ENCODE measurements at regions not wholly inside any gene's neighbourhood (a gene's known extent, or its start where the extent isn't known, plus 50 kb on each side); places are given as distances from the start of the nearest gene placed in this dataset.

DNA sequence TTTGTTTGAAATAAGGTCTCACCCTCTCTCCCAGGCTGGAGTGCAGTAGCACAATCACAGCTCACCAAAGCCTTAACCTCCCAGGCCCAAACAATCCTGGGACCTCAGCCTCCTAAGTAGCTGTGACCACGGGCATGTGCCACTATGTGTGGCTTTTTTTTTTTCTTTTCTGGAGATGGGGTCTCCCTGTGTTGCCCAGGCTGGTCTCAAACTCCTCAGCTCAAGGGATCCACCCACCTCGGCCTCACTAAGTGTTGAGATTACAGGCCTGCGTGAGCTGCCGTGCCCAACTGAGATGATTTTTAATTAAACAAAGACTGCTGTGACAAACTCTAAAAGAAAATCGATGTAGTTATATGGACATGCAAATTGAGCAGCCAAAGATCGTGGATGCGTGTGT is 768.4 kb upstream of the ADGRL2 start:
- ATAC-seq (replicated peaks in 1 of 2) (no peak), DNase-seq (no peak)
- Mint-ChIP-seq H3K27me3 (ENCODE audit: low read depth) (no peaks in the 10 kb centered on the region), H3K9me3 (peaks cover 9 to 13% of the 10 kb centered on the region in 2 donors), H3K4me3 (no peak overlapping the region), H3K27ac (no peak overlapping the region), H3K36me3 (ENCODE audit: insufficient read depth in 2 of 2) (peaks cover 0 to 2% of the 10 kb centered on the region in 2 donors), H3K4me1 (ENCODE audit: low read depth) (no peaks in the 10 kb centered on the region)

GRCh38 chr1:81030441-81030840 is 770.3 kb upstream of the ADGRL2 start:
- Mint-ChIP-seq H3K27me3 (ENCODE audit: low read depth) (no peaks in the 10 kb centered on the region), H3K27ac (no peak overlapping the region), H3K4me3 (no peak overlapping the region), H3K36me3 (ENCODE audit: insufficient read depth in 2 of 2) (peaks cover 0 to 2% of the 10 kb centered on the region in 2 donors), H3K4me1 (ENCODE audit: low read depth) (no peaks in the 10 kb centered on the region), H3K9me3 (peaks cover 6 to 8% of the 10 kb centered on the region in 2 donors)
- ATAC-seq (replicated peaks in 1 of 2), result no peak
- DNase-seq, result no peak

- H3K4me3 Mint-ChIP-seq, result no peak overlapping the region
- no peak overlapping the region for H3K27ac Mint-ChIP-seq
- H3K9me3 Mint-ChIP-seq, result peaks cover 4 to 6% of the 10 kb centered on the region in 2 donors
- no peak for ATAC-seq (replicated peaks in 1 of 2)
- no peaks in the 10 kb centered on the region for H3K27me3 Mint-ChIP-seq (ENCODE audit: low read depth)
- no peak for DNase-seq
- H3K4me1 Mint-ChIP-seq (ENCODE audit: low read depth), result no peaks in the 10 kb centered on the region
- no peaks in the 10 kb centered on the region for H3K36me3 Mint-ChIP-seq (ENCODE audit: insufficient read depth in 2 of 2)
These were observed 771.5 kb upstream of the ADGRL2 start for GRCh38 chr1:81029266-81029665.

DNA sequence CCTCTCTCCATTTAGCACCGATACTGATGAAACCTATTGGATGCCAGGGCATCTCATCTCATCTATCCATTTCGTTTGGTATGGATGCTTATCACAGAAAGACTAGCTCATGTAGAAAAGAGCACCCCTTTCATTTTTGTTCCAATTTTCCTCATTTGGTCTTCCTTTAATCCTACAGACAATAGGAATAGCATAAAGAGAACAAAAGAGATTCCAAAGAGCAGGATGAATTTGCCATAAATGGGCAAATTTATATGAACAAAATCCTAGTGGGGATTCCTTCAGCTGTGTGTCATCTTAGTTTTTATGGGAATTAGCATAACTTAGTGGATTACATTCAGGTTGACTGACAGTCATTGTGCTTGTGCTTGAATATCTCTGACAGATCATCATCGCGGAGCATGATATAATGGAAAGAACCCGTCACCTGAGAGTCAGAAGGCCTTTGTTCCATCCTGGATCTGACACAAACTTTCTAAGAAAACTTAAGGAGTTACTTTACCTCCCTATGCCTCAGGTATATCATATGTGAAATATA is 777.5 kb upstream of the ADGRL2 start:
- ATAC-seq (replicated peaks in 1 of 2), result no peak
- Mint-ChIP-seq H3K27me3 (ENCODE audit: low read depth) (no peaks in the 10 kb centered on the region), H3K9me3 (peaks cover 5 to 6% of the 10 kb centered on the region in 2 donors), H3K27ac (no peak overlapping the region), H3K36me3 (ENCODE audit: insufficient read depth in 2 of 2) (no peaks in the 10 kb centered on the region), H3K4me3 (no peak overlapping the region), H3K4me1 (ENCODE audit: low read depth) (no peaks in the 10 kb centered on the region)
- DNase-seq, result no peak

DNA sequence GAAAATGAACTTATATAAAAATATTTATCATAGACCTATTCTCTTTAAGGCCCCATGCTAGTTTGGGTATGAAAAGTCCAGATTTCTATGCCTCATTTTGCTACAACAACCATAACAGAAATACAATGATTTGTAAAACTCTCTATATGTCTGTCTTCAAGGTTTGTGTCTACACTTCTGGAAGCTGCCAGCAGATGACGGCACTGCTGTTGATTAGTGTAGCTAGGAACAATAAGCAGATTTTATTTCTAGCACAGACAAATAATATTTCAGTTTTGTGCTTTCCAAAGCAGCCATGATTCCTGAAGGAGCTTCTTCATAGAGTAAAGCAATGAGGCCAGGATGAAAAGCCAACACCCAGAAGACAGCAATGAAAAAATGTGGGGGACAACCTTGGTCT is 779.6 kb upstream of the ADGRL2 start:
- Mint-ChIP-seq H3K4me1 (ENCODE audit: low read depth) (no peaks in the 10 kb centered on the region), H3K27me3 (ENCODE audit: low read depth) (no peaks in the 10 kb centered on the region), H3K9me3 (peaks cover 5 to 6% of the 10 kb centered on the region in 2 donors), H3K36me3 (ENCODE audit: insufficient read depth in 2 of 2) (no peaks in the 10 kb centered on the region), H3K4me3 (no peak overlapping the region), H3K27ac (no peak overlapping the region)
- ATAC-seq (replicated peaks in 1 of 2), result no peak
- no peak for DNase-seq

- Mint-ChIP-seq H3K27ac (no peak overlapping the region), H3K4me1 (ENCODE audit: low read depth) (no peaks in the 10 kb centered on the region), H3K4me3 (no peak overlapping the region), H3K36me3 (ENCODE audit: insufficient read depth in 2 of 2) (no peaks in the 10 kb centered on the region), H3K9me3 (peaks cover 2 to 6% of the 10 kb centered on the region in 2 donors), H3K27me3 (ENCODE audit: low read depth) (no peaks in the 10 kb centered on the region)
- ATAC-seq (replicated peaks in 1 of 2) (no peak), DNase-seq (no peak)
These were observed 780.2 kb upstream of the ADGRL2 start for GRCh38 chr1:81020506-81020905.

GRCh38 chr1:81010126-81010525 is 790.6 kb upstream of the ADGRL2 start:
- H3K9me3 Mint-ChIP-seq, result peaks cover 11 to 13% of the 10 kb centered on the region in 2 donors
- no peaks in the 10 kb centered on the region for H3K27me3 Mint-ChIP-seq (ENCODE audit: low read depth)
- no peaks in the 10 kb centered on the region for H3K4me1 Mint-ChIP-seq (ENCODE audit: low read depth)
- no peaks in the 10 kb centered on the region for H3K36me3 Mint-ChIP-seq (ENCODE audit: insufficient read depth in 2 of 2)
- no peak overlapping the region for H3K27ac Mint-ChIP-seq
- ATAC-seq (replicated peaks in 1 of 2) (no peak), DNase-seq (no peak)
- H3K4me3 Mint-ChIP-seq, result no peak overlapping the region

- no peak overlapping the region for H3K4me3 Mint-ChIP-seq
These were observed 792.4 kb upstream of the ADGRL2 start for GRCh38 chr1:81008293-81008692.

DNA sequence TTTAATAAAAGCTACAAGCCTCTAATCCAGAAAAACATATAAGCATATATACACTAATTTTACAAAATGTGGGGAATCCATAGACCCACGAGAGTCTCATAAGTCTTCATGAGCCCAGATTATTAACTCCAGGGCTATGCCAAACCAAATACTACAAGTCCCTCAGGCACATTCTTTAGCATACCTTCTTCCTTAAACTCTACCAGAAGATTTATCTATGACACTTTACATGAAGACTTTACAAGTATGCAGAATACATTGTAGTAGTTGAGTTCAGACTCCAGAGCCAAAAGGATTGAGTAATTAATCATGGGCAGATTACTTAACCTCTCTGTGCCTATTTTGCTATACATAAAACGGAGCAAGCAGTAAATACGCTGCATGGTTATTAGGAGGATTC is 793.7 kb upstream of the ADGRL2 start:
- no peak overlapping the region for H3K27ac Mint-ChIP-seq
- DNase-seq (no peak), ATAC-seq (replicated peaks in 1 of 2) (no peak)
- H3K9me3 Mint-ChIP-seq, result peaks cover 11 to 12% of the 10 kb centered on the region in 2 donors
- no peaks in the 10 kb centered on the region for H3K4me1 Mint-ChIP-seq (ENCODE audit: low read depth)
- H3K36me3 Mint-ChIP-seq (ENCODE audit: insufficient read depth in 2 of 2), result no peaks in the 10 kb centered on the region
- no peaks in the 10 kb centered on the region for H3K27me3 Mint-ChIP-seq (ENCODE audit: low read depth)
- H3K4me3 Mint-ChIP-seq, result no peak overlapping the region

More at GRCh38 chr1:81008293-81008692, 792.4 kb upstream of the ADGRL2 start:
- Mint-ChIP-seq H3K27ac (no peak overlapping the region), H3K9me3 (peaks cover 11 to 14% of the 10 kb centered on the region in 2 donors), H3K27me3 (ENCODE audit: low read depth) (no peaks in the 10 kb centered on the region), H3K36me3 (ENCODE audit: insufficient read depth in 2 of 2) (no peaks in the 10 kb centered on the region), H3K4me1 (ENCODE audit: low read depth) (no peaks in the 10 kb centered on the region)
- ATAC-seq (replicated peaks in 1 of 2), result no peak
- no peak for DNase-seq

DNA sequence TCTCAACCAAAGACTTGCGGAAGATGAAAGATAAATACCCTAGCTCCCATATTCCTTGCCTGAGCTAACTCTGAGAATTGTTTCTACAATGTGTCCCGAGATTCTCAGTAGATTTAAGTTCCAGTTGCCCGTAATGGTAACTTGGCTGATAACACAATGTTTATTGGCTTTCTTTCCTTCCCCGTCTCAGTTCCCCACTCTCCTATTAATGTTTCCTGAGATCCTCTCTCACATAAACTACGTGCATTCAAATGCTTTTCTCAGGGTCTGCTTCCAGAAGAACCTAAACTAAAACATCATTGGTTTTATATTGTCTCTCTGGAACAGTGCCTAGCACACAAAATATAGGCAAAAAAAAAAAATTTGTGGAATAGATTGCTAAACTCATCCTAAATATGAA is 794.2 kb upstream of the ADGRL2 start:
- DNase-seq (no peak), ATAC-seq (replicated peaks in 1 of 2) (no peak)
- Mint-ChIP-seq H3K27ac (no peak overlapping the region), H3K4me1 (ENCODE audit: low read depth) (no peaks in the 10 kb centered on the region), H3K4me3 (no peak overlapping the region), H3K9me3 (peaks cover 12 to 13% of the 10 kb centered on the region in 2 donors), H3K36me3 (ENCODE audit: insufficient read depth in 2 of 2) (no peaks in the 10 kb centered on the region), H3K27me3 (ENCODE audit: low read depth) (no peaks in the 10 kb centered on the region)

- Mint-ChIP-seq H3K36me3 (ENCODE audit: insufficient read depth in 2 of 2) (no peaks in the 10 kb centered on the region), H3K27me3 (ENCODE audit: low read depth) (no peaks in the 10 kb centered on the region)
These were observed 796.7 kb upstream of the ADGRL2 start for GRCh38 chr1:81004011-81004410.

DNA sequence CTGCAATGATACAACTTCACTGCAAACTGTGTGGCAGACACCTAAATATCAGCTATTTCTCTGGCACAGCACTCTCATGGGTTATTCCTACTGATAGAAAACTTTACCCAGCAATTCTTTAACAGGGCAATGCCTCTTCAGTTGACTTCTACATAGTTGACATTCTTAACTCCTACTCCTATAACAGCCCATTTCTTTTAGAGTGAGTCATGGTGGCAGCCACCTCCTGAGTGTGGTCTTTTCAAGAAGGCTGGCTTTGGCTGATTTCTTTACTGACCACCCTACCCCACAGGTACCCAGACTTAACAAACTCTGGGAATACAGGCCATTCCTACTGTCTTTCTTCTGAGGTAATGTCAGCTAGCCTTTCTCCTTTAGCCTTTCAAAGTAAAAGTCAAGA is 805.8 kb upstream of the ADGRL2 start:
- Mint-ChIP-seq H3K27ac (no peak overlapping the region), H3K9me3 (peaks cover 7% of the 10 kb centered on the region in 2 donors), H3K4me1 (ENCODE audit: low read depth) (no peaks in the 10 kb centered on the region), H3K27me3 (ENCODE audit: low read depth) (no peaks in the 10 kb centered on the region), H3K36me3 (ENCODE audit: insufficient read depth in 2 of 2) (no peaks in the 10 kb centered on the region), H3K4me3 (no peak overlapping the region)
- DNase-seq (no peak), ATAC-seq (replicated peaks in 1 of 2) (no peak)

More at GRCh38 chr1:81004011-81004410, 796.7 kb upstream of the ADGRL2 start:
- ATAC-seq (replicated peaks in 1 of 2) (no peak), DNase-seq (no peak)
- H3K27ac Mint-ChIP-seq, result no peak overlapping the region
- H3K4me3 Mint-ChIP-seq, result no peak overlapping the region
- peaks cover 7 to 13% of the 10 kb centered on the region in 2 donors for H3K9me3 Mint-ChIP-seq
- no peaks in the 10 kb centered on the region for H3K4me1 Mint-ChIP-seq (ENCODE audit: low read depth)

DNA sequence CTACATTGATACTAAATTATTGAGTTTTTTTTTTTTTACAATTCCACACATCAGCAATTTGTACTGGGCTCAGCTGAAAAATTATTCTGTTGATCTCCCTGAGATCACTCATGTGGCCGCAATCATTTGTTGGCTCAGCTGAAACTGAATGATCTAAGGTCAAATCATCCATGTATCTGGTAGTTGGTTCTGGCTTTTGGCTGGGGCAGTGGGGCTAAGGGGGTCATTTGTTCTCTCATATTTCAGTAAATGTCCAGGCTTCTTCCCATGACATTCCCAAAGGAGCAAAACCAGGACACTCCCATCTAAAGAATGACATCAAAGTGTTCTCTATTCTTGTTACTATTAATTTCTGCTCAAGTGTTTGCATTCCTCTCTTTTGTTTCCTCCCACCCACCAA is 806.7 kb upstream of the ADGRL2 start:
- Mint-ChIP-seq H3K4me3 (no peak overlapping the region), H3K27ac (no peak overlapping the region), H3K27me3 (ENCODE audit: low read depth) (no peaks in the 10 kb centered on the region), H3K9me3 (peaks cover 7% of the 10 kb centered on the region in 2 donors), H3K4me1 (ENCODE audit: low read depth) (no peaks in the 10 kb centered on the region), H3K36me3 (ENCODE audit: insufficient read depth in 2 of 2) (no peaks in the 10 kb centered on the region)
- DNase-seq, result no peak
- no peak for ATAC-seq (replicated peaks in 1 of 2)

- H3K4me1 Mint-ChIP-seq (ENCODE audit: low read depth), result no peaks in the 10 kb centered on the region
- ATAC-seq (replicated peaks in 1 of 2), result no peak
These were observed 807.4 kb upstream of the ADGRL2 start for GRCh38 chr1:80993154-80993980.

More at GRCh38 chr1:80993154-80993980, 807.4 kb upstream of the ADGRL2 start:
- Mint-ChIP-seq H3K27ac (no peak overlapping the region), H3K36me3 (ENCODE audit: insufficient read depth in 2 of 2) (no peaks in the 10 kb centered on the region), H3K27me3 (ENCODE audit: low read depth) (no peaks in the 10 kb centered on the region), H3K9me3 (peaks cover 7% of the 10 kb centered on the region in 2 donors), H3K4me3 (no peak overlapping the region)
- DNase-seq, result no peak

Measured in activated T-cell treated with anti-CD3 and anti-CD28 coated beads, Interleukin-2, amount 50 U/mL, for 72 hours (primary cell).